D341Med (cell line): ENCODE measurements at regions not wholly inside any gene's neighbourhood (a gene's known extent, or its start where the extent isn't known, plus 50 kb on each side); places are given as distances from the start of the nearest gene placed in this dataset.

Source experiments
- DNase-seq: peaks from one replicate; pipeline ENCODE4 v3.0.0; 2012; ENCODE audit warnings: low spot score

DNA sequence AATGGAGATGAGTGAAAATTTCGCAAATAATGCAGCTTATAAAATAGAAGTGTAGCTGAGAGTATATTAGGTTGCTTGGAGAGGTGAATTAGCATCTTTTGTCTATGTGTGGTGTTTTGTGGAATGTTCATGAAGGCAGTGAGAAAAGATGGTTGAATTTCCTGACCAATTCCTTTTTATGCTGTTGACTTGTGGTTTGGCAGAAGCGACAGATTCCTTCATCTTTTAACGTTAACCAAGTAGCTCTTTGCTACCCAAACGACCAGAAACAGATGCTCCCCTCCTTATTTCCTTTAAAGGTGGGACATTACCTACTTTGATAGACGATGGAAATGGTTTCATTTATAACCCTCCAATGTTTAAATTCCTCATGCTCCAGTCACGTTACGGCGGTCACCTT, 390.5 kb downstream of the QKI start:
- no peak for DNase-seq

DNA sequence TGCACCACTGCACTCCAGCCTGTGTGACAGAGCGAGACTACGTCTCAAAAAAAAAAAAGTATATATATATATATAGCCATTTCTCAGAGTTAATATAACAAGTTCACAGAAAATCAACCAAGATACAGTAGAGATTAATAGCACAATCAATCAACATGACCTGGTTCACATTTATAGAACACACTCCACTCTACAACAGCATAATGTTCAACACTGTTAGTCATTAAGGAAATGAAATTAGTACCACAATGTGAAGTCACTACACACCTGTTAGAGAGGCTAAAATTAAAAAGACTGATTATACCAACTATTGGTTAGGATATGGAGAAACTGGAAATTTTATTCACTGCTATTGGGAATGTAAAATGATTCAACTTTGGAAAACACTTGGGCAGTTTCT, 387.7 kb downstream of the QKI start:
- no peak for DNase-seq

DNA sequence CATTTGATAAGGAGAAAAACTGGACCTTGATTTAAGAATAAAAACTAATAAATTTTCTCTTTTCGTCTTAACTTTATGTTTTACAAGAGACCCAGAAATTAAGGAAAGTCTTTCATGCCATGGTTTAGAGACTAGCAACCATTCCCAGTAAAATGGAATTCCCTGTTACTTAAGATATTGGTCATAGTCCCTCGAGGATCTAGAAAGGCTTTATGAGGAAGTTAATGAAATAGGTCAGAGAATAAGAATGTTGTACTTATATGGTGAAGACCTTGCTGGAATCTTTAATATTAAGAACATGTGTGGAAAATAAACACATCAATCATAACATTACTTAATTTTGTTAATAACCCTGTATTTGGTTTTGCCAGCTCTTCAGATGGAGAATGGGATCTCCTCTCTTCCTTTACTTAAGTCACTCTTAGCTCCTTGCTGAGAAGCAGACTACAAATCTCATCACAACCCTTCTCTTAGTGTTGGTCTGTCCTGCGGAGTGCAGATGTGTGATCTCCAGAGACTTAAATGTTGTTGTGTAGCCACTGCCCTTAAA, 382.9 kb downstream of the QKI start:
- DNase-seq = no peak

GRCh38 chr6:163793011-163793983, 378.8 kb downstream of the QKI start:
- DNase-seq = no peak

- DNase-seq = no peak
Observed at GRCh38 chr6:163790266-163790840, 375.8 kb downstream of the QKI start.

GRCh38 chr6:163789199-163789810, 374.8 kb downstream of the QKI start:
- no peak for DNase-seq

DNA sequence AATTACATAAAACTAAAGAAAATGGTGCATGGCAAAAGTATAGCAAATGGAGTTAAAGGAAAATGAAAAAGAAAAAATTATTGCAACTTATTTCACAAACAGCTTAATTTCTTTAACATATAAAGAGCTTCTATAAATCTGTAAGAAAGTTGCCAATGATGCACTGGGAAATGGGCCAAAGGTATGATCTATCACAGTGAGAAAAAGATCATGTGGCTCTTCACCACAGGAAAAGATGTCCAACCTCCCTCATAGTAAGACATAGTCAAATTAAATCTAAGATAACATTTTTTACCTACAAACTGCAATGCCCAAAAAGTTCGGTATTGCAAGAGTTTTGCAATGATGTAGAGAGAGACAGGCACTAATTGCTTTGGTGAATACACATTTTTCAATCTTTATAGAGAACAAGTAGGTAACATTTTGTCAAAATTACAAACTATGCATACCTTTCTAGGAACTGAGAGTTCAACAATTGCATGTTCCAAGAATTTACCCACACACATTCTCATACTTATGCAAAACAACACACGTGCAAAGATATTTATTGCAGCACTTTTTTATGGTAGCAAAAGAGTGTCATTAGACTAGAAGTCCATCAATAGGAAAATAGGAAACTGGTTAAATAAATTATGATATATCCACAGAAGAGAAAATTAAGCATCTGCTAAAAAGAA, 372.6 kb downstream of the QKI start:
- no peak for DNase-seq

- no peak for DNase-seq
Observed at GRCh38 chr6:163782436-163783003, 368.0 kb downstream of the QKI start.

GRCh38 chr6:163780994-163781393, 366.5 kb downstream of the QKI start:
- DNase-seq = no peak

DNA sequence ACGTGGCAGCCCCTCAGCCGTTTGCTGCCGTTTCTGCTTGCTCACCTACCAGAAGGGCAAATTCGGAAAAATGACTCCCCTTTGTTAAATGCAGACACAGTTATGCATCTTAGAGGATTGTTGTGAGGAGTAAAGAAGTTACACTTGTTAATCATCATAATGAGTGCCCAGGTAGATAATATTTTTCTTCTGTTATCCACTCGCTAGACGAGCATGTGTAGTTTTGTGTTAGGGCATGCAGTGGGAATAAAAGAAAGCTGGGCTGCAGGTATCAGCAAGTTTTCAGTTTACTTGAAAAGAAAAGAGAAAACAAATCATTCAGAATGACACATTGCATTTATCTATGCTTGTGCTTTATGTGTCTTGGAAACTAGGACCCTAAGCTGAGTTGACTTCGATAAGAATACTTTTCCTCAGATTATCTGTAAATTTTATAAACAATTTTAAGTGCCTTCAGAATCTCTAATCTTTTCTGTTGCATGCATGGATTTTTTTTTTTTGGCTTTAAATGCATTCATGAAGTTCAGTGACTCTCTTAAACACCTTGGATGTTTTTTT, 365.3 kb downstream of the QKI start:
- no peak for DNase-seq

- no peak for DNase-seq
Observed at GRCh38 chr6:163777716-163778115, 363.2 kb downstream of the QKI start.

- no peak for DNase-seq
Observed at GRCh38 chr6:163776906-163777686, 362.6 kb downstream of the QKI start.

GRCh38 chr6:163776196-163776905, 361.8 kb downstream of the QKI start:
- DNase-seq = no peak

DNA sequence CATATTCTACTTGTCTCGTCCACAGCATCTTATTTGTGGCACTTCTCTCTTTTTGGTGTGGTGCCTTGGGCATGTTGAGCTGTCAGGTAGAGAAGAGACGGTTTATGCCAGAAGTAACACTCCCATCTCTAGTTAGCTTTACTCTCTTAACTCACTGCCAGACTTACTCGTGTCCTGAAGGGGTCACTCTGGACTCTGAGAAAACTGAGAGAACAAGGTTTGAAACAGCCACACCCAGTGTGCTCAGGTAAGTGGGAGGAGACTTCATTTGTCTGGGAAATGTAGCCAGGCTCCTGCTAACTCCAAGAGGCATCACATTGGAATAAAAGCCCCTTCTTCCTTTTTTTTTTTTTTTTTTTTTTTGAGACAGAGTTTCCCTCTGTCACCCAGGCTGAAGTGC, 360.8 kb downstream of the QKI start:
- no peak for DNase-seq

GRCh38 chr6:163774485-163774884, 360.0 kb downstream of the QKI start:
- no peak for DNase-seq

DNA sequence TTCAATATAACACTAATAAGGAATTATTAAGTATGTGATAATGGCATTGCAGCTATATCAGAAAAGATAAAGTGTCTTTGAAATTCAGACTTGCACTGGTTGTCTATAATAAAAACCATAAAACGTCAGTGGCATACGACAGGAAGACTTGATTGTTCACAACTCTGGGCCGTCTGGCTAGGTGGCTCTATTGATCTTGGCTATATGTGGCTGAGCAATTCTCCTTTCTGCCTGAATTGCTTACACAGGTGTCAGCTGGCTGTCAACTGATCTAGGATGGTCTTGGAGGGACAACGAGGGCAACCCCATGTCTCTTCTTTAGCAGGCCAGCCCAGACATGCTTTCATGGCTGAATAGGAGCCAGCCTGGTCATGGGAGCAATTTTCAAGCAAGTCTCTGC, 359.1 kb downstream of the QKI start:
- no peak for DNase-seq

DNA sequence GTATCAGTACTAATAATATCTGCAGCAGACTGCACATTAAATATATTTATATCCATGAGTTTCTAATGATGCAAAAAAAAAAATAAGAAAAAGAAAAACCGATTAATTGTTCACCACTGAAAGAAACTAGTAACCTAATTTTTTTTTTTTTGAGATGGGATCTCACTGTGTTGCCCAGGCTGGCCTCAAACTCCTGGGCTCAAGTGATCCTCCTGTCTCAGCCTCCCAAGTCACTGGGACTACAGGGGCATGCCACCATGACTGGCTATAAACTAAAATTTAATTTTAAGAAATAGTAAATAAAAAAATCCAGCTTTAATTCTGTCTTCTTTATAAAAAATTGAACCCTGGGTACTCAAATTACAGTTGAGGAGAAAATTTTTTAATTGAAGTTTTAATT, 358.2 kb downstream of the QKI start:
- no peak for DNase-seq

DNA sequence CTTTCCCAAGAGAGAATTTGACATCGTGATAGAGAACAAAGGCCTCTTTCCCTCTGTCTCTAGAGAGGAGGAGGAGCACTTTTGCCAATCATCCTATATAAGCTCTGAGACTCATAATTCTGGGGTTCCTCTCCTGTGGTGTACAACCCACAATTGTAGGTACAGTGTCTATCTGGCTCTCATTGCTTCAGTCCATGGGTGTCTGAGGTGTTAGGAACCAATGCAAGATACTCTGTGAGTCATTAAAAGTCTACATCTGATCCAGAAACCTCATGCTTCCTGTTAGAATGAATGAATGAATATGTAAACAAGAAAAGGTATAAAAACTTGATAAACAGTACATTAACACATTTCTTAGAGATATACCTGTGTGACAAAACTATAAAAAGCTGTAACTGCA, 356.7 kb downstream of the QKI start:
- DNase-seq = no peak

- DNase-seq = no peak
Observed at GRCh38 chr6:163768905-163769304, 354.4 kb downstream of the QKI start.

- no peak for DNase-seq
Observed at GRCh38 chr6:163766936-163767335, 352.4 kb downstream of the QKI start.
